HEK293 (cell line): ENCODE measurements at regions not wholly inside any gene's neighbourhood (a gene's known extent, or its start where the extent isn't known, plus 50 kb on each side); places are given as distances from the start of the nearest gene placed in this dataset.

Experiments used
- CTCF ChIA-PET: fragments of 350-600 bp; formaldehyde crosslinking; extraction: SDS; loops from one replicate; lab custom pipeline; 2021; ENCODE audit warnings: antibody characterized with exemption; lab: Yijun Ruan, JAX
- POLR2A ChIA-PET: fragments of 300-600 bp; formaldehyde crosslinking; extraction: SDS; loops from one replicate; lab custom pipeline; 2020; ENCODE audit warnings: antibody characterized with exemption, inconsistent platforms; lab: Yijun Ruan, JAX
- H3K27ac ChIP-seq: fragments of 200-500 bp; sonication (Bioruptor generic); 2 replicates; pipeline ENCODE4 v1.5.1; 2014; ENCODE audit warnings: low read depth, low read length, control low read depth, inconsistent platforms; ENCODE audit errors: extremely low read depth
- H3K36me3 ChIP-seq, 2 experiments: fragments of 200-500 bp in 1 of 2; sonication (Bioruptor generic) in 1 of 2; 1 replicate in 1 of 2; 2 replicates in 1 of 2; pipeline ENCODE4 v1.5.1; 2014 to 2017; ENCODE audit warnings: inconsistent platforms in 2 of 2, low read length in 2 of 2; ENCODE audit not compliant: control insufficient read depth in 2 of 2, insufficient read depth in 1 of 2
- H3K4me1 ChIP-seq: fragments of 200-500 bp; sonication (Bioruptor generic); 2 replicates; pipeline ENCODE4 v1.5.1; 2014; ENCODE audit warnings: mild to moderate bottlenecking, low read length, inconsistent platforms; ENCODE audit not compliant: control insufficient read depth, insufficient read depth
- H3K4me3 ChIP-seq: 2 replicates; pipeline ENCODE4 v1.5.1; 2011; ENCODE audit warnings: low read depth, mild to moderate bottlenecking, control low read depth, low read length, moderate library complexity
- H3K9me3 ChIP-seq: fragments of 200-500 bp; sonication (Bioruptor generic); 2 replicates; pipeline ENCODE4 v1.5.1; 2014; ENCODE audit warnings: low read depth, low read length, inconsistent platforms; ENCODE audit not compliant: control insufficient read depth, insufficient read depth
- EGR2 ChIP-seq: fragments of 450-650 bp; formaldehyde crosslinking; IDR thresholded peaks from 2 replicates; pipeline ENCODE4 v1.5.1; 2016; ENCODE audit warnings: low read depth, missing biosample characterization, missing genetic modification characterization
- HOXA7 ChIP-seq: sonication (generic); formaldehyde crosslinking; IDR thresholded peaks from 2 replicates; pipeline ENCODE4 v1.8.1; 2022; ENCODE audit warnings: missing genetic modification reagents, borderline replicate concordance
- HOXC10 ChIP-seq: sonication (generic); formaldehyde crosslinking; IDR thresholded peaks from 2 replicates; pipeline ENCODE4 v1.8.1; 2023; ENCODE audit warnings: mild to moderate bottlenecking, missing genetic modification reagents
- KLF10 ChIP-seq: fragments of 450-650 bp; IDR thresholded peaks from 2 replicates; pipeline ENCODE4 v1.5.1; 2018; ENCODE audit warnings: missing biosample characterization, mild to moderate bottlenecking, missing genetic modification characterization
- SP2 ChIP-seq: fragments of 450-650 bp; formaldehyde crosslinking; IDR thresholded peaks from 2 replicates; pipeline ENCODE4 v1.5.1; 2016; ENCODE audit warnings: missing biosample characterization, missing genetic modification characterization
- ZBTB8A ChIP-seq: fragments of 450-650 bp; formaldehyde crosslinking; IDR thresholded peaks from 2 replicates; pipeline ENCODE4 v1.5.1; 2016; ENCODE audit warnings: missing biosample characterization, missing genetic modification characterization
- ZNF16 ChIP-seq: fragments of 450-650 bp; formaldehyde crosslinking; IDR thresholded peaks from 2 replicates; pipeline ENCODE4 v1.5.1; 2016; ENCODE audit warnings: low read depth, missing biosample characterization, missing genetic modification characterization
- ZNF404 ChIP-seq: fragments of 450-650 bp; formaldehyde crosslinking; IDR thresholded peaks from 2 replicates; pipeline ENCODE4 v1.5.1; 2017; ENCODE audit warnings: missing biosample characterization, missing genetic modification characterization
- ZNF473 ChIP-seq: fragments of 450-650 bp; formaldehyde crosslinking; IDR thresholded peaks from 2 replicates; pipeline ENCODE4 v1.5.1; 2017; ENCODE audit warnings: missing biosample characterization, missing genetic modification characterization
- ZNF48 ChIP-seq: fragments of 450-650 bp; formaldehyde crosslinking; IDR thresholded peaks from 2 replicates; pipeline ENCODE4 v1.5.1; 2016; ENCODE audit warnings: missing biosample characterization, missing genetic modification characterization
- ZNF530 ChIP-seq: fragments of 450-650 bp; formaldehyde crosslinking; IDR thresholded peaks from 2 replicates; pipeline ENCODE4 v1.5.1; 2016; ENCODE audit warnings: low read depth, missing biosample characterization, missing genetic modification characterization
- ZNF549 ChIP-seq: fragments of 450-650 bp; IDR thresholded peaks from 2 replicates; pipeline ENCODE4 v1.5.1; 2018; ENCODE audit warnings: missing biosample characterization, missing genetic modification characterization, mild to moderate bottlenecking, inconsistent platforms, moderate library complexity
- ZNF560 ChIP-seq: fragments of 450-650 bp; formaldehyde crosslinking; IDR thresholded peaks from 2 replicates; pipeline ENCODE4 v1.5.1; 2017; ENCODE audit warnings: missing biosample characterization, missing genetic modification characterization, borderline replicate concordance
- ZNF629 ChIP-seq: fragments of 450-650 bp; formaldehyde crosslinking; IDR thresholded peaks from 2 replicates; pipeline ENCODE4 v1.5.1; 2017; ENCODE audit warnings: missing biosample characterization, missing genetic modification characterization
- ZNF670 ChIP-seq: fragments of 450-650 bp; formaldehyde crosslinking; IDR thresholded peaks from 2 replicates; pipeline ENCODE4 v1.5.1; 2016; ENCODE audit warnings: missing biosample characterization, missing genetic modification characterization, low read depth
- ZNF677 ChIP-seq: fragments of 450-650 bp; IDR thresholded peaks from 2 replicates; pipeline ENCODE4 v1.5.0; 2018; ENCODE audit warnings: missing biosample characterization, mild to moderate bottlenecking, missing genetic modification characterization, moderate library complexity
- ZNF747 ChIP-seq: fragments of 450-650 bp; formaldehyde crosslinking; IDR thresholded peaks from 2 replicates; pipeline ENCODE4 v1.5.1; 2016; ENCODE audit warnings: missing biosample characterization, missing genetic modification characterization
- TF ChIP-seq, protein P1 (sequence below): fragments of 450-650 bp; formaldehyde crosslinking; IDR thresholded peaks from 2 replicates; pipeline ENCODE4 v1.5.1; 2016; ENCODE audit warnings: missing biosample characterization, missing genetic modification characterization
- TF ChIP-seq, protein P2 (sequence below): fragments of 450-650 bp; formaldehyde crosslinking; IDR thresholded peaks from 2 replicates; pipeline ENCODE4 v1.5.1; 2016; ENCODE audit warnings: missing biosample characterization, missing genetic modification characterization
- TF ChIP-seq, protein P3 (sequence below): fragments of 450-650 bp; formaldehyde crosslinking; IDR thresholded peaks from 2 replicates; pipeline ENCODE4 v1.5.1; 2016; ENCODE audit warnings: missing biosample characterization, missing genetic modification characterization
- TF ChIP-seq, protein P4 (sequence below): fragments of 450-650 bp; formaldehyde crosslinking; IDR thresholded peaks from 2 replicates; pipeline ENCODE4 v1.5.1; 2016; ENCODE audit warnings: missing biosample characterization, missing genetic modification characterization
- TF ChIP-seq, protein P5 (sequence below): fragments of 450-650 bp; formaldehyde crosslinking; IDR thresholded peaks from 2 replicates; pipeline ENCODE4 v1.5.1; 2016; ENCODE audit warnings: missing biosample characterization, missing genetic modification characterization, low read depth
- TF ChIP-seq, protein P6 (sequence below): fragments of 450-650 bp; formaldehyde crosslinking; IDR thresholded peaks from 2 replicates; pipeline ENCODE4 v1.5.1; 2016; ENCODE audit warnings: missing biosample characterization, missing genetic modification characterization

DNA sequence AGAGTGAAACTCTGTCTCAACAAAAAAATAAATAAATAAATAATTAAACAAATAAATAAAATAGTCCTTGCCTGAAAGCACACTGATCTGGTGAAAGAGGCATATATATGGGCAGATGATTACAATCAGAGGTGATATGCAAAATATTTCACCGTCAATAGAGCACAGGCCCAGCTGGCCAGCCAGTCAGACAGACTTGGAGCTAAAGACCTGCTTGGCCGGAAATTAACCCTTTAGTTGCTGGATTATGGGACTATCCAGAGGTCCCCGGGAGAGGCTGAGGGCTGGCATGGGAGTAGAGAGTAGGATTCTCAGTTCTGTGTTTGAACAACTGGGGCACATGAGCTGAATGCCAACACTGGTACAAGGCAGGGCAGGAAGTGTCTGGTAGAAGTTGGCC lies 59.1 kb upstream of the CTNNB1 start:
- ChIA-PET POLR2A (no interaction called here), CTCF (no interaction called here)
- TF ChIP-seq ZNF16 (no peak), SP2 (no peak), ZNF48 (tag by site-specific recombination) (no peak), ZNF747 (tag by site-specific recombination) (no peak), ZNF560 (no peak), KLF10 (tag by site-specific recombination) (no peak), HOXA7 (CRISPR knock-in tag) (no peak), HOXC10 (CRISPR knock-in tag) (no peak), ZNF670 (tag by site-specific recombination) (no peak), ZNF677 (no peak), ZNF629 (tag by site-specific recombination) (no peak), EGR2 (tag by site-specific recombination) (no peak), ZNF473 (tag by site-specific recombination) (no peak)
- TF ChIP-seq, protein P1, sequence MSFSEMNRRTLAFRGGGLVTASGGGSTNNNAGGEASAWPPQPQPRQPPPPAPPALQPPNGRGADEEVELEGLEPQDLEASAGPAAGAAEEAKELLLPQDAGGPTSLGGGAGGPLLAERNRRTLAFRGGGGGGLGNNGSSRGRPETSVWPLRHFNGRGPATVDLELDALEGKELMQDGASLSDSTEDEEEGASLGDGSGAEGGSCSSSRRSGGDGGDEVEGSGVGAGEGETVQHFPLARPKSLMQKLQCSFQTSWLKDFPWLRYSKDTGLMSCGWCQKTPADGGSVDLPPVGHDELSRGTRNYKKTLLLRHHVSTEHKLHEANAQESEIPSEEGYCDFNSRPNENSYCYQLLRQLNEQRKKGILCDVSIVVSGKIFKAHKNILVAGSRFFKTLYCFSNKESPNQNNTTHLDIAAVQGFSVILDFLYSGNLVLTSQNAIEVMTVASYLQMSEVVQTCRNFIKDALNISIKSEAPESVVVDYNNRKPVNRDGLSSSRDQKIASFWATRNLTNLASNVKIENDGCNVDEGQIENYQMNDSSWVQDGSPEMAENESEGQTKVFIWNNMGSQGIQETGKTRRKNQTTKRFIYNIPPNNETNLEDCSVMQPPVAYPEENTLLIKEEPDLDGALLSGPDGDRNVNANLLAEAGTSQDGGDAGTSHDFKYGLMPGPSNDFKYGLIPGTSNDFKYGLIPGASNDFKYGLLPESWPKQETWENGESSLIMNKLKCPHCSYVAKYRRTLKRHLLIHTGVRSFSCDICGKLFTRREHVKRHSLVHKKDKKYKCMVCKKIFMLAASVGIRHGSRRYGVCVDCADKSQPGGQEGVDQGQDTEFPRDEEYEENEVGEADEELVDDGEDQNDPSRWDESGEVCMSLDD, result no peak
- TF ChIP-seq, protein P2, sequence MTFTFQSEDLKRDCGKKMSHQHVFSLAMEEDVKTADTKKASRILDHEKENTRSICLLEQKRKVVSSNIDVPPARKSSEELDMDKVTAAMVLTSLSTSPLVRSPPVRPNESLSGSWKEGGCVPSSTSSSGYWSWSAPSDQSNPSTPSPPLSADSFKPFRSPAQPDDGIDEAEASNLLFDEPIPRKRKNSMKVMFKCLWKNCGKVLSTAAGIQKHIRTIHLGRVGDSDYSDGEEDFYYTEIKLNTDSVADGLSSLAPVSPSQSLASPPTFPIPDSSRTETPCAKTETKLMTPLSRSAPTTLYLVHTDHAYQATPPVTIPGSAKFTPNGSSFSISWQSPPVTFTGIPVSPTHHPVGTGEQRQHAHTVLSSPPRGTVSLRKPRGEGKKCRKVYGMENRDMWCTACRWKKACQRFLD, result no peak
- TF ChIP-seq, protein P3, sequence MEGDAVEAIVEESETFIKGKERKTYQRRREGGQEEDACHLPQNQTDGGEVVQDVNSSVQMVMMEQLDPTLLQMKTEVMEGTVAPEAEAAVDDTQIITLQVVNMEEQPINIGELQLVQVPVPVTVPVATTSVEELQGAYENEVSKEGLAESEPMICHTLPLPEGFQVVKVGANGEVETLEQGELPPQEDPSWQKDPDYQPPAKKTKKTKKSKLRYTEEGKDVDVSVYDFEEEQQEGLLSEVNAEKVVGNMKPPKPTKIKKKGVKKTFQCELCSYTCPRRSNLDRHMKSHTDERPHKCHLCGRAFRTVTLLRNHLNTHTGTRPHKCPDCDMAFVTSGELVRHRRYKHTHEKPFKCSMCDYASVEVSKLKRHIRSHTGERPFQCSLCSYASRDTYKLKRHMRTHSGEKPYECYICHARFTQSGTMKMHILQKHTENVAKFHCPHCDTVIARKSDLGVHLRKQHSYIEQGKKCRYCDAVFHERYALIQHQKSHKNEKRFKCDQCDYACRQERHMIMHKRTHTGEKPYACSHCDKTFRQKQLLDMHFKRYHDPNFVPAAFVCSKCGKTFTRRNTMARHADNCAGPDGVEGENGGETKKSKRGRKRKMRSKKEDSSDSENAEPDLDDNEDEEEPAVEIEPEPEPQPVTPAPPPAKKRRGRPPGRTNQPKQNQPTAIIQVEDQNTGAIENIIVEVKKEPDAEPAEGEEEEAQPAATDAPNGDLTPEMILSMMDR (tag by site-specific recombination), result no peak
- Histone ChIP-seq H3K27ac (no peak overlapping the region), H3K36me3 (no peaks in the 10 kb centered on the region), H3K9me3 (no peaks in the 10 kb centered on the region), H3K4me3 (no peak overlapping the region), H3K4me1 (no peaks in the 10 kb centered on the region)

DNA sequence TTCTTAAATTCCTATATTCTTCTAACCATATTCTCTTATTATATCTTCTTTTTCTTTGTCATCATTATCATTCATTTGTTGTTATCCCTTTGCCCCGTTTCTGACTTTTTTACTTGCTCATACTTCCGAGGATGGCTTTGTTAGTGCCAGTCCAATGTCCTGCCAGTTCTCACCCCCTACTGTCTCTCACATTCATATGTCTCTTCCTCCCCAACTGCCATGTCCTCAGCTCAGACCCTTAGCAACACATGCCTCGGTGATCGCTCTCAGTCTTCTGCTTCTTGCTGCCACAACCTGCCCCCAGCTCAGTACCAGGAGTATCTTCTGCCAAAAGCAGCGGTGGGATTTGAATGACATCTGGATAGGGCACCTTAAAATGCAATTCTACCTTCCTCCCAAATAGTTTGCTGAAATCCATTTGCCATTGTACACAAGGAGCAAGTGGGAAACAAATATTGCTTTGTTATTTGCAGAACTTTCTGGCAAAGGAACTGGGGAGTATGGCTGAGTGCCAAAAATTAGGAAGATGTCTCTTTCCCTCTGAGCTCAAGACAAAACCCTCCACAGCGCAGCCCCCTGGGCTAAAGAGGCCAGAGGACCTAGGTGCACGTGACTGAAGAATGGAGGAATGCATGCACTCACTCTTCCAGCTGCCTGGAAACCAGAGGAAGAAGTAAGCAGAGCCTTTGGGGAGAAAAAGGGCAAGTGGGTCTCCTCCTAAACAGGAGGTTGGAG lies 57.7 kb upstream of the CTNNB1 start:
- Histone ChIP-seq H3K9me3 (no peaks in the 10 kb centered on the region), H3K4me3 (no peak overlapping the region), H3K4me1 (no peaks in the 10 kb centered on the region), H3K27ac (no peak overlapping the region), H3K36me3 (no peaks in the 10 kb centered on the region)
- TF ChIP-seq ZBTB8A (no peak), ZNF549 (tag by site-specific recombination) (no peak), ZNF530 (tag by site-specific recombination) (no peak), HOXA7 (CRISPR knock-in tag) (no peak), ZNF404 (tag by site-specific recombination) (no peak)
- TF ChIP-seq, protein P4, sequence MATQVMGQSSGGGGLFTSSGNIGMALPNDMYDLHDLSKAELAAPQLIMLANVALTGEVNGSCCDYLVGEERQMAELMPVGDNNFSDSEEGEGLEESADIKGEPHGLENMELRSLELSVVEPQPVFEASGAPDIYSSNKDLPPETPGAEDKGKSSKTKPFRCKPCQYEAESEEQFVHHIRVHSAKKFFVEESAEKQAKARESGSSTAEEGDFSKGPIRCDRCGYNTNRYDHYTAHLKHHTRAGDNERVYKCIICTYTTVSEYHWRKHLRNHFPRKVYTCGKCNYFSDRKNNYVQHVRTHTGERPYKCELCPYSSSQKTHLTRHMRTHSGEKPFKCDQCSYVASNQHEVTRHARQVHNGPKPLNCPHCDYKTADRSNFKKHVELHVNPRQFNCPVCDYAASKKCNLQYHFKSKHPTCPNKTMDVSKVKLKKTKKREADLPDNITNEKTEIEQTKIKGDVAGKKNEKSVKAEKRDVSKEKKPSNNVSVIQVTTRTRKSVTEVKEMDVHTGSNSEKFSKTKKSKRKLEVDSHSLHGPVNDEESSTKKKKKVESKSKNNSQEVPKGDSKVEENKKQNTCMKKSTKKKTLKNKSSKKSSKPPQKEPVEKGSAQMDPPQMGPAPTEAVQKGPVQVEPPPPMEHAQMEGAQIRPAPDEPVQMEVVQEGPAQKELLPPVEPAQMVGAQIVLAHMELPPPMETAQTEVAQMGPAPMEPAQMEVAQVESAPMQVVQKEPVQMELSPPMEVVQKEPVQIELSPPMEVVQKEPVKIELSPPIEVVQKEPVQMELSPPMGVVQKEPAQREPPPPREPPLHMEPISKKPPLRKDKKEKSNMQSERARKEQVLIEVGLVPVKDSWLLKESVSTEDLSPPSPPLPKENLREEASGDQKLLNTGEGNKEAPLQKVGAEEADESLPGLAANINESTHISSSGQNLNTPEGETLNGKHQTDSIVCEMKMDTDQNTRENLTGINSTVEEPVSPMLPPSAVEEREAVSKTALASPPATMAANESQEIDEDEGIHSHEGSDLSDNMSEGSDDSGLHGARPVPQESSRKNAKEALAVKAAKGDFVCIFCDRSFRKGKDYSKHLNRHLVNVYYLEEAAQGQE (tag by site-specific recombination), result no peak
- TF ChIP-seq, protein P5, sequence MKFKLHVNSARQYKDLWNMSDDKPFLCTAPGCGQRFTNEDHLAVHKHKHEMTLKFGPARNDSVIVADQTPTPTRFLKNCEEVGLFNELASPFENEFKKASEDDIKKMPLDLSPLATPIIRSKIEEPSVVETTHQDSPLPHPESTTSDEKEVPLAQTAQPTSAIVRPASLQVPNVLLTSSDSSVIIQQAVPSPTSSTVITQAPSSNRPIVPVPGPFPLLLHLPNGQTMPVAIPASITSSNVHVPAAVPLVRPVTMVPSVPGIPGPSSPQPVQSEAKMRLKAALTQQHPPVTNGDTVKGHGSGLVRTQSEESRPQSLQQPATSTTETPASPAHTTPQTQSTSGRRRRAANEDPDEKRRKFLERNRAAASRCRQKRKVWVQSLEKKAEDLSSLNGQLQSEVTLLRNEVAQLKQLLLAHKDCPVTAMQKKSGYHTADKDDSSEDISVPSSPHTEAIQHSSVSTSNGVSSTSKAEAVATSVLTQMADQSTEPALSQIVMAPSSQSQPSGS (tag by site-specific recombination), result no peak
- TF ChIP-seq, protein P6, sequence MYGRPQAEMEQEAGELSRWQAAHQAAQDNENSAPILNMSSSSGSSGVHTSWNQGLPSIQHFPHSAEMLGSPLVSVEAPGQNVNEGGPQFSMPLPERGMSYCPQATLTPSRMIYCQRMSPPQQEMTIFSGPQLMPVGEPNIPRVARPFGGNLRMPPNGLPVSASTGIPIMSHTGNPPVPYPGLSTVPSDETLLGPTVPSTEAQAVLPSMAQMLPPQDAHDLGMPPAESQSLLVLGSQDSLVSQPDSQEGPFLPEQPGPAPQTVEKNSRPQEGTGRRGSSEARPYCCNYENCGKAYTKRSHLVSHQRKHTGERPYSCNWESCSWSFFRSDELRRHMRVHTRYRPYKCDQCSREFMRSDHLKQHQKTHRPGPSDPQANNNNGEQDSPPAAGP (tag by site-specific recombination), result no peak
- ChIA-PET CTCF (interaction anchor here (0.6 kb wide), 1 partner anchor 14 kb away, joined by 3 read pairs; no protein-coding TSS in a partner anchor), POLR2A (no interaction called here)
